ENCODE measurements at regions not wholly inside any gene's neighbourhood (a gene's known extent, or its start where the extent isn't known, plus 50 kb on each side); places are given as distances from the start of the nearest gene placed in this dataset.

DNA sequence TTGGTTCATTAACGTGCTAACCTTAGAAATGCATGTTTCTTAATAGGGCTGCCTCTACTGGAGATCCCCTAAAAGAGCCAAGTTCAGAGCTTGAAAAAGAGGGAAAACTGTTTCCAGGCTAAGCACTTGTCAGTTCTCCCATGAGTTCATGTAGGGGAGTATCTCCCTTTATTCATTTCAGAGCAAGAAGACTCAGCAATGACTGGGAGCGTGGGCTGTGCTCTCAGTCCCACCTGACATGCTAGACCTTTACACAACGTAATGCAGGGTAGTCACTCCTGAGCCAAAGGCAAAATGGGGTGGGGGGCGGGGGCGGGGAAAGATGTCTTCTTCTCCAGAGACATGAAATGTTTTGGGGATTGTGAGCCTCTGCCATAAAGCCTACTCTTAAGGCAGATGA, 420.1 kb upstream of the MCTP2 start:
- intact Hi-C loops (cut with micrococcal nuclease) = no loop called here

More for the DNA sequence above, 420.1 kb upstream of the MCTP2 start:
- no peak overlapping the region for H3K4me2 ChIP-seq (ENCODE audit: low read length)
- no peak overlapping the region for H3K27ac ChIP-seq (ENCODE audit: low read depth, low read length)
- H3K4me3 ChIP-seq (replicated peaks in 1 of 2; ENCODE audit: low read depth in 1 of 2, low read length in 2 of 2) = no peak overlapping the region
- H4K20me1 ChIP-seq (ENCODE audit: insufficient read depth) = no peaks in the 10 kb centered on the region
- no peaks in the 10 kb centered on the region for H3K9me2 ChIP-seq (ENCODE audit: insufficient read depth)
- CTCF ChIA-PET = no interaction called here
- DNase-seq (ENCODE audit: low read depth, low spot score) = no peak
- no peak overlapping the region for H3K9ac ChIP-seq (ENCODE audit: low read length)
- H3K36me3 ChIP-seq (ENCODE audit: control insufficient read depth in 1 of 2, insufficient read depth in 2 of 2, low read length in 2 of 2) = no peaks in the 10 kb centered on the region
- no peaks in the 10 kb centered on the region for H3K79me2 ChIP-seq (ENCODE audit: insufficient read depth, low read length)
- H3K4me1 ChIP-seq (ENCODE audit: control insufficient read depth in 1 of 2, insufficient read depth in 2 of 2, low read length in 2 of 2) = no peaks in the 10 kb centered on the region
- BruUV-seq (replicated peaks) = no TSS peak
- no peak for TF ChIP-seq EGR1 (IDR thresholded peaks at IDR 0.05; ENCODE audit: low read depth)
- TF ChIP-seq EZH2 (IDR thresholded peaks at IDR 0.05) = no peak
- TF ChIP-seq, protein P1, sequence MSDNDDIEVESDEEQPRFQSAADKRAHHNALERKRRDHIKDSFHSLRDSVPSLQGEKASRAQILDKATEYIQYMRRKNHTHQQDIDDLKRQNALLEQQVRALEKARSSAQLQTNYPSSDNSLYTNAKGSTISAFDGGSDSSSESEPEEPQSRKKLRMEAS (IDR thresholded peaks at IDR 0.05) = no peak
- TF ChIP-seq, protein P2, sequence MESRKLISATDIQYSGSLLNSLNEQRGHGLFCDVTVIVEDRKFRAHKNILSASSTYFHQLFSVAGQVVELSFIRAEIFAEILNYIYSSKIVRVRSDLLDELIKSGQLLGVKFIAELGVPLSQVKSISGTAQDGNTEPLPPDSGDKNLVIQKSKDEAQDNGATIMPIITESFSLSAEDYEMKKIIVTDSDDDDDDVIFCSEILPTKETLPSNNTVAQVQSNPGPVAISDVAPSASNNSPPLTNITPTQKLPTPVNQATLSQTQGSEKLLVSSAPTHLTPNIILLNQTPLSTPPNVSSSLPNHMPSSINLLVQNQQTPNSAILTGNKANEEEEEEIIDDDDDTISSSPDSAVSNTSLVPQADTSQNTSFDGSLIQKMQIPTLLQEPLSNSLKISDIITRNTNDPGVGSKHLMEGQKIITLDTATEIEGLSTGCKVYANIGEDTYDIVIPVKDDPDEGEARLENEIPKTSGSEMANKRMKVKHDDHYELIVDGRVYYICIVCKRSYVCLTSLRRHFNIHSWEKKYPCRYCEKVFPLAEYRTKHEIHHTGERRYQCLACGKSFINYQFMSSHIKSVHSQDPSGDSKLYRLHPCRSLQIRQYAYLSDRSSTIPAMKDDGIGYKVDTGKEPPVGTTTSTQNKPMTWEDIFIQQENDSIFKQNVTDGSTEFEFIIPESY (IDR thresholded peaks at IDR 0.05; ENCODE audit: extremely low read depth, insufficient replicate concordance, low read length) = no peak
- TF ChIP-seq, protein P3, sequence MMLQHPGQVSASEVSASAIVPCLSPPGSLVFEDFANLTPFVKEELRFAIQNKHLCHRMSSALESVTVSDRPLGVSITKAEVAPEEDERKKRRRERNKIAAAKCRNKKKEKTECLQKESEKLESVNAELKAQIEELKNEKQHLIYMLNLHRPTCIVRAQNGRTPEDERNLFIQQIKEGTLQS (IDR thresholded peaks at IDR 0.05) = no peak
- TF ChIP-seq RAD21 (IDR thresholded peaks at IDR 0.05; ENCODE audit: low read depth) = no peak
- no peak for TF ChIP-seq POLR2AphosphoS5 (IDR thresholded peaks at IDR 0.05; ENCODE audit: low read depth, low read length)
- TF ChIP-seq ELF1 (IDR thresholded peaks at IDR 0.05; ENCODE audit: borderline replicate concordance, low read depth) = no peak
- TF ChIP-seq, protein P4, sequence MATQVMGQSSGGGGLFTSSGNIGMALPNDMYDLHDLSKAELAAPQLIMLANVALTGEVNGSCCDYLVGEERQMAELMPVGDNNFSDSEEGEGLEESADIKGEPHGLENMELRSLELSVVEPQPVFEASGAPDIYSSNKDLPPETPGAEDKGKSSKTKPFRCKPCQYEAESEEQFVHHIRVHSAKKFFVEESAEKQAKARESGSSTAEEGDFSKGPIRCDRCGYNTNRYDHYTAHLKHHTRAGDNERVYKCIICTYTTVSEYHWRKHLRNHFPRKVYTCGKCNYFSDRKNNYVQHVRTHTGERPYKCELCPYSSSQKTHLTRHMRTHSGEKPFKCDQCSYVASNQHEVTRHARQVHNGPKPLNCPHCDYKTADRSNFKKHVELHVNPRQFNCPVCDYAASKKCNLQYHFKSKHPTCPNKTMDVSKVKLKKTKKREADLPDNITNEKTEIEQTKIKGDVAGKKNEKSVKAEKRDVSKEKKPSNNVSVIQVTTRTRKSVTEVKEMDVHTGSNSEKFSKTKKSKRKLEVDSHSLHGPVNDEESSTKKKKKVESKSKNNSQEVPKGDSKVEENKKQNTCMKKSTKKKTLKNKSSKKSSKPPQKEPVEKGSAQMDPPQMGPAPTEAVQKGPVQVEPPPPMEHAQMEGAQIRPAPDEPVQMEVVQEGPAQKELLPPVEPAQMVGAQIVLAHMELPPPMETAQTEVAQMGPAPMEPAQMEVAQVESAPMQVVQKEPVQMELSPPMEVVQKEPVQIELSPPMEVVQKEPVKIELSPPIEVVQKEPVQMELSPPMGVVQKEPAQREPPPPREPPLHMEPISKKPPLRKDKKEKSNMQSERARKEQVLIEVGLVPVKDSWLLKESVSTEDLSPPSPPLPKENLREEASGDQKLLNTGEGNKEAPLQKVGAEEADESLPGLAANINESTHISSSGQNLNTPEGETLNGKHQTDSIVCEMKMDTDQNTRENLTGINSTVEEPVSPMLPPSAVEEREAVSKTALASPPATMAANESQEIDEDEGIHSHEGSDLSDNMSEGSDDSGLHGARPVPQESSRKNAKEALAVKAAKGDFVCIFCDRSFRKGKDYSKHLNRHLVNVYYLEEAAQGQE (IDR thresholded peaks at IDR 0.05; ENCODE audit: low read depth) = no peak
- TF ChIP-seq SRF (IDR thresholded peaks at IDR 0.05; ENCODE audit: low read depth) = no peak
- no peak for TF ChIP-seq JUND (IDR thresholded peaks at IDR 0.05)
- POLR2A ChIA-PET = no interaction called here
- H3K9me3 ChIP-seq (ENCODE audit: control insufficient read depth in 1 of 2, insufficient read depth in 1 of 2, low read depth in 1 of 2, low read length in 2 of 2) = peaks cover 0 to 7% of the 10 kb centered on the region in 2 experiments; a peak in 2 of 4 replicates
- no peak for ATAC-seq
- RAD21 ChIA-PET (ENCODE audit: low non-redundant PET in 1 of 2, low total read pairs in 2 of 2, uncharacterized antibody in 2 of 2, unreplicated experiment in 2 of 2) = no interaction called here
- no peak overlapping the region for H2AFZ ChIP-seq (ENCODE audit: low read depth, low read length, poor library complexity, severe bottlenecking)
- H3K27me3 ChIP-seq (ENCODE audit: insufficient read depth, low read length) = no peaks in the 10 kb centered on the region
